ENCODE measurements at regions not wholly inside any gene's neighbourhood (a gene's known extent, or its start where the extent isn't known, plus 50 kb on each side); places are given as distances from the start of the nearest gene placed in this dataset.

DNA sequence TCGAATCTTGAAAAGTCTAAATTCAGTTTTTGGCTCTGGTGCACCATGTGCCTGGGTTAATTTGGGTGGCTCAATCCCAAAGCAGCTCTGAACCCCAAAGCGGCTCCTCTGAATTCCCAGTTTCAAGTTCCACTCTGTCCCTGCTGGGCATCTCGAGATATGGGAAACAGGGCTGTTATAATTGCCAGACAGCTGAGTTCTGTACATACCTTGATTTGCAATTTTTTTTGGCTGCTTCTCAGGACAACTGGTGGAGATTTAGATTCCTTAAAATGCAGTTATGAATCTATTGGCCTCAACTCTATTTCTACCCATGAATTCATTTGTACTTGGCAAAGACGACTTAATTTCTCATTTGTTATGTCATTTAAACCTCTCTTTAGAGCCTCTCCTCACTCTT lies 808.5 kb downstream of the TLE4 start:
- WGBS (ENCODE audit: extremely low coverage, insufficient read length, low lambda C conversion rate), result no CpG with 5 or more reads among the region's 4 CpGs
- no peak overlapping the region for H3K4ac ChIP-seq (ENCODE audit: low read depth, low read length)
- H3K4me1 Mint-ChIP-seq, result peaks cover 16 to 20% of the 10 kb centered on the region in 2 experiments
- no peaks in the 10 kb centered on the region for H3K23me2 ChIP-seq (ENCODE audit: insufficient read length, low read depth, low read length, poor library complexity, severe bottlenecking)
- H3K9me3 ChIP-seq (ENCODE audit: control insufficient read depth, low read depth, low read length), result no peaks in the 10 kb centered on the region
- no peak overlapping the region for H3K27ac Mint-ChIP-seq
- no peaks in the 10 kb centered on the region for H3K9me3 Mint-ChIP-seq
- H2BK12ac ChIP-seq (ENCODE audit: insufficient read length, low read depth, low read length), result no peak overlapping the region
- H3K4me1 ChIP-seq (ENCODE audit: insufficient read depth, low read length), result peaks cover 2% of the 10 kb centered on the region; the same call in 1 of the 2 replicates
- H3K27me3 Mint-ChIP-seq (ENCODE audit: low read depth), result no peaks in the 10 kb centered on the region
- TF ChIP-seq, protein P1, sequence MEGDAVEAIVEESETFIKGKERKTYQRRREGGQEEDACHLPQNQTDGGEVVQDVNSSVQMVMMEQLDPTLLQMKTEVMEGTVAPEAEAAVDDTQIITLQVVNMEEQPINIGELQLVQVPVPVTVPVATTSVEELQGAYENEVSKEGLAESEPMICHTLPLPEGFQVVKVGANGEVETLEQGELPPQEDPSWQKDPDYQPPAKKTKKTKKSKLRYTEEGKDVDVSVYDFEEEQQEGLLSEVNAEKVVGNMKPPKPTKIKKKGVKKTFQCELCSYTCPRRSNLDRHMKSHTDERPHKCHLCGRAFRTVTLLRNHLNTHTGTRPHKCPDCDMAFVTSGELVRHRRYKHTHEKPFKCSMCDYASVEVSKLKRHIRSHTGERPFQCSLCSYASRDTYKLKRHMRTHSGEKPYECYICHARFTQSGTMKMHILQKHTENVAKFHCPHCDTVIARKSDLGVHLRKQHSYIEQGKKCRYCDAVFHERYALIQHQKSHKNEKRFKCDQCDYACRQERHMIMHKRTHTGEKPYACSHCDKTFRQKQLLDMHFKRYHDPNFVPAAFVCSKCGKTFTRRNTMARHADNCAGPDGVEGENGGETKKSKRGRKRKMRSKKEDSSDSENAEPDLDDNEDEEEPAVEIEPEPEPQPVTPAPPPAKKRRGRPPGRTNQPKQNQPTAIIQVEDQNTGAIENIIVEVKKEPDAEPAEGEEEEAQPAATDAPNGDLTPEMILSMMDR (conservative IDR thresholded peaks at IDR 0.05), result no peak
- H3K36me3 Mint-ChIP-seq (ENCODE audit: insufficient read depth in 1 of 3, low read depth in 3 of 3), result no peaks in the 10 kb centered on the region; a peak in 1 of 7 replicates
- H3K9ac ChIP-seq (ENCODE audit: extremely low read depth, insufficient read length, low read length), result no peak overlapping the region
- H3K4me2 ChIP-seq (ENCODE audit: insufficient read depth, insufficient read length, low read length), result no peak overlapping the region
- DNase-seq, result no peak
- no peak overlapping the region for H3K23ac ChIP-seq (ENCODE audit: insufficient read length, low read depth, low read length)
- H3K27me3 ChIP-seq (ENCODE audit: insufficient read depth, low read length), result no peaks in the 10 kb centered on the region
- H2BK5ac ChIP-seq (ENCODE audit: insufficient read length, low read length), result no peak overlapping the region
- H2BK20ac ChIP-seq (ENCODE audit: low read depth, low read length, poor library complexity, severe bottlenecking), result no peak overlapping the region
- H3K14ac ChIP-seq (ENCODE audit: insufficient read depth, low read length), result no peak overlapping the region
- no peak overlapping the region for H3K18ac ChIP-seq (ENCODE audit: insufficient read length, low read depth, low read length)
- no peak overlapping the region for H2AK5ac ChIP-seq (ENCODE audit: insufficient read length, low read length)
- H3K56ac ChIP-seq (ENCODE audit: insufficient read length, low read depth, low read length), result no peak overlapping the region
- no peak overlapping the region for H4K91ac ChIP-seq (ENCODE audit: insufficient read length, low read depth, low read length)
- H3K79me1 ChIP-seq (ENCODE audit: insufficient read depth, low read depth, low read length, poor library complexity, severe bottlenecking), result no peaks in the 10 kb centered on the region
- no peaks in the 10 kb centered on the region for H3K79me2 ChIP-seq (ENCODE audit: insufficient read depth, low read length)
- H3K27ac ChIP-seq (ENCODE audit: insufficient read length, low read depth, low read length), result no peak overlapping the region
- H2BK15ac ChIP-seq (ENCODE audit: low read depth, low read length), result no peak overlapping the region
- H2BK120ac ChIP-seq (ENCODE audit: low read depth, low read length, poor library complexity, severe bottlenecking), result no peak overlapping the region
- no peak overlapping the region for H3K4me3 Mint-ChIP-seq
- no peak overlapping the region for H4K5ac ChIP-seq (ENCODE audit: insufficient read length, low read depth, low read length)
- no peak overlapping the region for H4K8ac ChIP-seq (replicated peaks; ENCODE audit: insufficient read length, low read depth, low read length)
- no peak overlapping the region for H3T11ph ChIP-seq (ENCODE audit: low read length)
- H4K20me1 ChIP-seq (ENCODE audit: control insufficient read depth, insufficient read depth, insufficient read length), result no peaks in the 10 kb centered on the region
- no peak overlapping the region for H2AFZ ChIP-seq (ENCODE audit: low read length)

Data from H9 (cell line).